ENCODE measurements at regions not wholly inside any gene's neighbourhood (a gene's known extent, or its start where the extent isn't known, plus 50 kb on each side); places are given as distances from the start of the nearest gene placed in this dataset.
"Not testable (repeated sequence)": the region's sequence is repeated elsewhere in the genome, so short reads cannot be mapped to it uniquely, and the experiment has no call there.

- no peak for DNase-seq
- no peak for TF ChIP-seq CTCF (IDR thresholded peaks at IDR 0.05)
- H3K4me3 ChIP-seq, result no peak overlapping the region
- no peaks in the 10 kb centered on the region for H3K36me3 ChIP-seq
- no peaks in the 10 kb centered on the region for H3K27me3 ChIP-seq
- ATAC-seq, result no peak
- H3K9me3 ChIP-seq, result no peaks in the 10 kb centered on the region
- intact Hi-C loops (cut with DNase I), result no loop called here
- H3K27ac ChIP-seq, result no peak overlapping the region
- H3K4me1 ChIP-seq, result no peaks in the 10 kb centered on the region
Observed at GRCh38 chr14:92241966-92242595, 80.9 kb upstream of the SLC24A4 start.

GRCh38 chr14:92244805-92245204 is 78.2 kb upstream of the SLC24A4 start:
- DNase-seq (no peak), ATAC-seq (no peak)
- Histone ChIP-seq H3K4me3 (no peak overlapping the region), H3K27ac (no peak overlapping the region), H3K27me3 (no peaks in the 10 kb centered on the region), H3K4me1 (peaks cover 6% of the 10 kb centered on the region), H3K36me3 (no peaks in the 10 kb centered on the region), H3K9me3 (no peaks in the 10 kb centered on the region)
- no peak for TF ChIP-seq CTCF (IDR thresholded peaks at IDR 0.05)
- intact Hi-C loops (cut with DNase I), result no loop called here

- intact Hi-C loops (cut with DNase I), result no loop called here
- Histone ChIP-seq H3K27me3 (no peaks in the 10 kb centered on the region), H3K9me3 (no peaks in the 10 kb centered on the region), H3K36me3 (no peaks in the 10 kb centered on the region), H3K4me1 (peaks cover 6% of the 10 kb centered on the region), H3K27ac (no peak overlapping the region), H3K4me3 (no peak overlapping the region)
- ATAC-seq (peak; percentile 70), DNase-seq (no peak)
- TF ChIP-seq CTCF (IDR thresholded peaks at IDR 0.05), result no peak
Observed at GRCh38 chr14:92247341-92247740, 75.6 kb upstream of the SLC24A4 start.

GRCh38 chr14:92247947-92248346 is 75.0 kb upstream of the SLC24A4 start:
- no peak overlapping the region for H3K4me3 ChIP-seq
- TF ChIP-seq CTCF (IDR thresholded peaks at IDR 0.05), result no peak
- H3K4me1 ChIP-seq, result peaks cover 6% of the 10 kb centered on the region
- ATAC-seq (peak; percentile 10), DNase-seq (no peak)
- H3K27ac ChIP-seq, result no peak overlapping the region
- intact Hi-C loops (cut with DNase I), result no loop called here
- H3K9me3 ChIP-seq, result no peaks in the 10 kb centered on the region
- H3K27me3 ChIP-seq, result no peaks in the 10 kb centered on the region
- H3K36me3 ChIP-seq, result no peaks in the 10 kb centered on the region

- no peak for TF ChIP-seq CTCF (IDR thresholded peaks at IDR 0.05)
- Histone ChIP-seq H3K4me1 (peaks cover 6% of the 10 kb centered on the region), H3K9me3 (no peaks in the 10 kb centered on the region), H3K4me3 (no peak overlapping the region), H3K27ac (no peak overlapping the region), H3K36me3 (no peaks in the 10 kb centered on the region), H3K27me3 (peaks cover 6% of the 10 kb centered on the region)
- intact Hi-C loops (cut with DNase I), result no loop called here
- no peak for DNase-seq
- ATAC-seq, result peak; percentile 67
Observed at GRCh38 chr14:92248696-92249095, 74.3 kb upstream of the SLC24A4 start.

GRCh38 chr14:92250366-92250765 is 72.6 kb upstream of the SLC24A4 start:
- H3K9me3 ChIP-seq; H3K4me3 ChIP-seq; DNase-seq; H3K27ac ChIP-seq; intact Hi-C loops (cut with DNase I); H3K36me3 ChIP-seq: not testable (repeated sequence)
- peak; percentile 34 for ATAC-seq
- Histone ChIP-seq H3K4me1 (peaks cover 14% of the 10 kb centered on the region), H3K27me3 (peaks cover 17% of the 10 kb centered on the region)
